ENCODE measurements at regions not wholly inside any gene's neighbourhood (a gene's known extent, or its start where the extent isn't known, plus 50 kb on each side); places are given as distances from the start of the nearest gene placed in this dataset.
A peak's percentile ranks its signal among the peaks of the same experiment; 100 is the strongest.

GRCh38 chr17:5888811-5889210 is 181.4 kb upstream of the WSCD1 start:
- WGBS, 2 donors: 71 to 80% methylated on average over 2 of the region's 2 CpGs
- ATAC-seq (ENCODE audit: insufficient read depth, low FRiP score): no peak
- no peaks in the 10 kb centered on the region for H3K36me3 ChIP-seq (ENCODE audit: control insufficient read depth in 4 of 4, insufficient read depth in 4 of 4, low read length in 4 of 4)
- no peak for TF ChIP-seq CTCF (IDR thresholded peaks at IDR 0.05; ENCODE audit: control extremely low read depth, extremely low read depth)
- no peak for DNase-seq
- H3K27me3 ChIP-seq (ENCODE audit: control insufficient read depth in 3 of 3, insufficient read depth in 3 of 3, low read length in 2 of 3): no peaks in the 10 kb centered on the region
- H3K27ac ChIP-seq (ENCODE audit: low read depth in 1 of 2, low read length in 1 of 2): no peak overlapping the region
- no peaks in the 10 kb centered on the region for H3K4me1 ChIP-seq (ENCODE audit: control insufficient read depth in 5 of 5, insufficient read depth in 5 of 5, low read length in 5 of 5)
- H3K9ac ChIP-seq (ENCODE audit: insufficient read depth in 1 of 2, low read length in 2 of 2): no peak overlapping the region
- peaks cover 0 to 2% (median 0%) of the 10 kb centered on the region in 4 donors for H3K9me3 ChIP-seq (ENCODE audit: control insufficient read depth in 4 of 4, insufficient read depth in 3 of 4, low read length in 3 of 4)
- H3K4me3 ChIP-seq: no peak overlapping the region

GRCh38 chr17:5892921-5893675 is 177.1 kb upstream of the WSCD1 start:
- H3K27ac ChIP-seq (ENCODE audit: low read depth in 1 of 2, low read length in 1 of 2): no peak overlapping the region
- TF ChIP-seq CTCF (IDR thresholded peaks at IDR 0.05; ENCODE audit: control extremely low read depth, extremely low read depth): no peak
- H3K4me1 ChIP-seq (ENCODE audit: control insufficient read depth in 5 of 5, insufficient read depth in 5 of 5, low read length in 5 of 5): peaks cover 0 to 4% (median 0%) of the 10 kb centered on the region in 5 donors
- 53 to 58% methylated on average over 3 of the region's 3 CpGs for WGBS, 2 donors
- H3K27me3 ChIP-seq (ENCODE audit: control insufficient read depth in 3 of 3, insufficient read depth in 3 of 3, low read length in 2 of 3): no peaks in the 10 kb centered on the region
- DNase-seq (peak in 2 of 3 donors; percentile 2 to 15), ATAC-seq (ENCODE audit: insufficient read depth, low FRiP score) (no peak)
- H3K36me3 ChIP-seq (ENCODE audit: control insufficient read depth in 4 of 4, insufficient read depth in 4 of 4, low read length in 4 of 4): no peaks in the 10 kb centered on the region
- H3K9ac ChIP-seq (ENCODE audit: insufficient read depth in 1 of 2, low read length in 2 of 2): no peak overlapping the region
- H3K4me3 ChIP-seq: no peak overlapping the region
- H3K9me3 ChIP-seq (ENCODE audit: control insufficient read depth in 4 of 4, insufficient read depth in 3 of 4, low read length in 3 of 4): peaks cover 0 to 2% (median 0%) of the 10 kb centered on the region in 4 donors

GRCh38 chr17:5893741-5894140 is 176.4 kb upstream of the WSCD1 start:
- no peak for TF ChIP-seq CTCF (IDR thresholded peaks at IDR 0.05; ENCODE audit: control extremely low read depth, extremely low read depth)
- H3K9ac ChIP-seq (ENCODE audit: insufficient read depth in 1 of 2, low read length in 2 of 2): no peak overlapping the region
- H3K27me3 ChIP-seq (ENCODE audit: control insufficient read depth in 3 of 3, insufficient read depth in 3 of 3, low read length in 2 of 3): no peaks in the 10 kb centered on the region
- peaks cover 0 to 4% (median 0%) of the 10 kb centered on the region in 5 donors for H3K4me1 ChIP-seq (ENCODE audit: control insufficient read depth in 5 of 5, insufficient read depth in 5 of 5, low read length in 5 of 5)
- ATAC-seq (ENCODE audit: insufficient read depth, low FRiP score) (no peak), DNase-seq (no peak)
- H3K9me3 ChIP-seq (ENCODE audit: control insufficient read depth in 4 of 4, insufficient read depth in 3 of 4, low read length in 3 of 4): peaks cover 0 to 2% (median 0%) of the 10 kb centered on the region in 4 donors
- no peaks in the 10 kb centered on the region for H3K36me3 ChIP-seq (ENCODE audit: control insufficient read depth in 4 of 4, insufficient read depth in 4 of 4, low read length in 4 of 4)
- WGBS, 2 donors: 44 to 48% methylated on average over 5 of the region's 5 CpGs
- no peak overlapping the region for H3K4me3 ChIP-seq
- no peak overlapping the region for H3K27ac ChIP-seq (ENCODE audit: low read depth in 1 of 2, low read length in 1 of 2)

All from lung (tissue), 11 donors.